AG10803 (cell line): ENCODE measurements at regions not wholly inside any gene's neighbourhood (a gene's known extent, or its start where the extent isn't known, plus 50 kb on each side); places are given as distances from the start of the nearest gene placed in this dataset.

Experiments
- DNase-seq: peaks from one replicate; pipeline ENCODE4 v3.0.0; 2010; ENCODE audit warnings: low read depth
- H3K4me3 ChIP-seq: 2 replicates; pipeline ENCODE4 v1.5.1; 2011; ENCODE audit warnings: mild to moderate bottlenecking, low read length, control low read depth
- TF ChIP-seq, protein P1 (sequence below): conservative IDR thresholded peaks from 2 replicates; pipeline ENCODE4 v1.5.1; 2011; ENCODE audit warnings: mild to moderate bottlenecking, low read length, control low read depth, inconsistent platforms

DNA sequence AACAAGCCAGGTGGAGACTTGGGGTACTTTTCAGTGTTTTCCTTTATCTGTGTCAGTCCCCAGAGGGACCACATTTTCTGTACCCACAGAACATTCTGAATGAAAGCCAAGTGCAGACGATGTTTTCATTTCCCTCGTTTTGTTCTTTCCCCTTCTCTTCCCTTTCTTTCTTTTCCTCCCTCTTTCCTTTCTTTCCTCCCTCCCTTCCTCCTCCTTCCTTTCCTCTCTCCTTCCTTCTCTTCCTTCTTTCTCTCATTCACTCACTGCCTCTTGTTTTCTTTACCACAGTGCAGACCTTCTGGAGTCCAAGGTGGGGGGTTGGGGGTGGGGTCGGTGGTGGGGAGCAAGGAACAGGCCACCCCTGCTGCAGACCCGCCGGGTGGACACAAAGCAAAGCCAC lies 141.4 kb upstream of the MKI67 start:
- no peak overlapping the region for H3K4me3 ChIP-seq
- TF ChIP-seq, protein P1, sequence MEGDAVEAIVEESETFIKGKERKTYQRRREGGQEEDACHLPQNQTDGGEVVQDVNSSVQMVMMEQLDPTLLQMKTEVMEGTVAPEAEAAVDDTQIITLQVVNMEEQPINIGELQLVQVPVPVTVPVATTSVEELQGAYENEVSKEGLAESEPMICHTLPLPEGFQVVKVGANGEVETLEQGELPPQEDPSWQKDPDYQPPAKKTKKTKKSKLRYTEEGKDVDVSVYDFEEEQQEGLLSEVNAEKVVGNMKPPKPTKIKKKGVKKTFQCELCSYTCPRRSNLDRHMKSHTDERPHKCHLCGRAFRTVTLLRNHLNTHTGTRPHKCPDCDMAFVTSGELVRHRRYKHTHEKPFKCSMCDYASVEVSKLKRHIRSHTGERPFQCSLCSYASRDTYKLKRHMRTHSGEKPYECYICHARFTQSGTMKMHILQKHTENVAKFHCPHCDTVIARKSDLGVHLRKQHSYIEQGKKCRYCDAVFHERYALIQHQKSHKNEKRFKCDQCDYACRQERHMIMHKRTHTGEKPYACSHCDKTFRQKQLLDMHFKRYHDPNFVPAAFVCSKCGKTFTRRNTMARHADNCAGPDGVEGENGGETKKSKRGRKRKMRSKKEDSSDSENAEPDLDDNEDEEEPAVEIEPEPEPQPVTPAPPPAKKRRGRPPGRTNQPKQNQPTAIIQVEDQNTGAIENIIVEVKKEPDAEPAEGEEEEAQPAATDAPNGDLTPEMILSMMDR = no peak
- DNase-seq = no peak

DNA sequence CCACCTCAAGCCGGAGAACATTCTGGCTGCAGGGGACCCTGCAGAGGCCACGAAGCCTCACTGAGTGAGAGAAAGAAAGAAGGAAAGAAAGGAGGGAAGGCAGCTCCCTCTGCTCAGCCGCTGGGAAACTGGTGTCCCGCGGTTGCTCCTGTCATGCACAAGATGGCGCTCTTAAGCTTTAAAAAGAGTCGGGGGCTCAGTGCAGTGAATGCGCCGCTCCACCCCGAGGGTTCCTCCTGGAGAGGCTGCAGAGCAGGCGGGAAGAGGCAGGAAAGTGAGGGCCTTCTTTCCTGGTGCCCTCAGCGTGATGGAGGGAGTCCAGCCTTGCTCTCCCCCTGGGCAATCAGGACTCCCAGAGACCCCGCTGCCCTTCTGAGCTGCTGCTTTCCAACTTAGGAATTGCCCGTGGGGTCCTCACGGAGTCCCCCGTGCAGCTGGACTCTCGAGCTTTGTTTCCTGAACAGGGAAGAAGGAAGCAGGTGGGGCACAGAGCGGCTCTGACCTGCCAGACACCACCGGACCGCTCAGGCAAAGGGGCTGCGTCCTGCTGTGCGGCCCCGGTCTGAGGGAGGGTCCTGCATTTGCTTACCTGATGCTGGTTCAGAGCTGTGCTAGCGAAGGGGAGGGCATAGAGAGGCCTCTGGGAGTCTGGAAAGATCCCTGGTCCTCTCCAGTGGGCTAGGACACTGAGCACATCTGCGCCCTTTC lies 141.9 kb upstream of the MKI67 start:
- TF ChIP-seq, protein P1 = peak; percentile 28
- no peak overlapping the region for H3K4me3 ChIP-seq
- no peak for DNase-seq

DNA sequence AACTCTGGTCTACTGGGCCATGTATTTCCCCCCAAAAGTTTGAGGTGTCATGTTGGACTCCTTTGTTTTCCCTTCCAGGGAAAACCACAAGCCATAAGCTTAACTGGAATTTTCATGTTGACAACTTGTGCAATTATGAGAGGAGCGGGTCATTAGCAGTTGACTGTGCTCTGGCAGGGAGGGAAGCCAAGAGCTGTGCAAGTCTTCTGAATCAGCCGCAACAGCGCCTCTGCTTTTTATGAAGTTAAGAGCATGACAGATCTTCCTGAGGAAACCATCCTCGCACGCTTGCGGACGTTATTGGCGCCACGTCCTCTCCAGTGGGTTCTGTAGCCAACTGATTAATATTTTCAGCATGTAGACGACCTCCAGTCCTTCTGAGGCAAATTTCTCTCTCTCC lies 148.7 kb upstream of the MKI67 start:
- DNase-seq = peak; percentile 56
- no peak overlapping the region for H3K4me3 ChIP-seq
- TF ChIP-seq, protein P1 = peak; percentile 8; the same call in 1 of the 2 replicates

DNA sequence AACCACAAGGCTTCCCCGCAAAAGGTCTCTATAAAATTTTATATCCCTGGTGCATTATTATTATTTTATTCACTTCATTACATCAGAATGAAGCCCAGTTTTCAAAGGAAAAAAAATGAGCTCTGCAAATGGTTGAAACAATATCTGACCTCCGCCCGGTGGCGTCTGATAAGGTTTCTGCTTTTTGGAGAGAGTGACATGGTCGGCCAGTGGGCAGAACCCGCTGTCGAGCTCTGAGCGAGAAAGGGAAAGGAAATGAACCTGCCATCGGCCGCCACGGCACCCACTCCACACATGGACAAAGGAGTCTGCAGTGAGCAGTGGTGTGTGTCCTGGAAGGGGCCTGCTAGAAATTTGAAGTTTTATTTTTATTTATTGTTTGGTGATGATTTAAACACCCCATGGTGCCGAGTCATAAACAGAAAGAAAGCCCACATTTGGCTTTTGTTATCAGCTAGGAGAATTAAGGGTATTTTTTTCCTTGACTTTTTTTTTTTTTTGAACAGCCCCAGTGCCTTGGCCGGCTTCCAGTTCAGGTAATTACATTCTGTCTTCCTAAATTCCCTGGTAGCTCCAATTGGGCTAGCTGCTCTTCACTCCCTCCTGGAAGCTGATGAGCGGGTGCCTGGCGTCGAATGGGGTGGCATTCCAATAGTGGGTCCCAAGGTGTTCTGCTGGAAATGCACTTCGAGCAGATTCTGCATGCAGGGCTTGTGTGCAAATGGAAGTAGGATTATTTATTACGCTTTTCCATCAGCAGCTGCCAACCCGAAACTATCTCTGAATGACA lies 149.4 kb upstream of the MKI67 start:
- no peak for DNase-seq
- no peak overlapping the region for H3K4me3 ChIP-seq
- TF ChIP-seq, protein P1 = no peak

DNA sequence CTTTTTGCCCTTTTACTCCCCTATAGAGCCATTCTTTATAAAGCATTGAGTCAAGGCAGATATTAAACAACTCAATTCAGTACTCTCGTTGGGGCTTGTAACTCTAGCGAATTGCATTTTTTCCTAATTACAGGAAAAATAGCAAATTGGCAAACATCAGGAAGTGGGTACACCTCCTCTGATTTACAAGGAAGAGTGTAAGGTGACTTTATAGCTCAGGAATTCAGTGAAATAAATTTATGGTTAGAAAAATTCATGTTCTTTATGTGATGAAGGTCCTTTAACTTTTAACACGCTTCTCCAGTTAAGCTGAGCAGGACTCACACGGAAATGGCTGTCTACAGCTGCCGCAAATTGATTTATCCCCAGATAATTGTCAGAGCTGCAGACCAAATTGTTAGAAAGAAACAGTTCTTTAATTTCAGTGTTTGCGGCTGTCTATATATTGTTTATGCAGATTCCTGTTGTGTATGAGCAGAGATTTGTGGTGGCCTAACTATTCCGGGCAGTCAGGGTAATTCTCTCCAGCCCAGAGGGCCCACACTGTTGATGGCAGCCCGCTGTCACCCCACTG lies 151.1 kb upstream of the MKI67 start:
- H3K4me3 ChIP-seq = no peak overlapping the region
- TF ChIP-seq, protein P1 = no peak
- no peak for DNase-seq

DNA sequence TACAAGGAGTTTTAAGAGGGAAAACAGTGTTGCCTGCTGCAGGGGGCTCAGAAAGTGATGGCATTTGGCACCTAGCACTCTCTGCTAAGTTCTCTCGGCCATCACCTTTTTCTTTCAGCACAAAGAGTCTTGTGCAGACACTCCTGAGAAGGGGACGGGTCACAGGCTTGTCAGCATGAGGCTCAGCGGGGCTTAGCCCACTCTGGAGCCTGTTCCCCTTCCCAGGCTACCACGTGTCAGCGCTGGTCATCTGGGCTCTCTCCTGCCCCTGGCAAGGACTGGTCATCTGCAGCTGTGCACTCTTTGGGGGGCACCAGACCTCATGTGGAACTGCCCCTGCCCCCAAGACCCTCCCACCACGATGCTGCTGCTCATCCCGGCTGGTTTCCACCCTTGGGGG lies 152.1 kb upstream of the MKI67 start:
- DNase-seq = no peak
- TF ChIP-seq, protein P1 = no peak
- no peak overlapping the region for H3K4me3 ChIP-seq
